Astrocyte of the spinal cord (primary cell): ENCODE measurements at regions not wholly inside any gene's neighbourhood (a gene's known extent, or its start where the extent isn't known, plus 50 kb on each side); places are given as distances from the start of the nearest gene placed in this dataset.

Experiments
- DNase-seq: peaks from one replicate; pipeline ENCODE4 v3.0.0; 2011; ENCODE audit warnings: low read depth, low spot score
- H3K4me3 ChIP-seq: 2 replicates; pipeline ENCODE4 v1.5.1; 2011; ENCODE audit warnings: low read depth, mild to moderate bottlenecking, low read length, moderate library complexity
- CTCF ChIP-seq: IDR thresholded peaks from 2 replicates; pipeline ENCODE4 v1.5.1; 2012; ENCODE audit warnings: low read depth, mild to moderate bottlenecking, low read length, inconsistent platforms
- in situ Hi-C: cut with HindIII; loops from 2 replicates; pipeline ENCODE4 v1.10.0; 2017; ENCODE audit warnings: low sequenced_read_pairs

- in situ Hi-C loops = no loop called here
- H3K4me3 ChIP-seq = no peak overlapping the region
- no peak for TF ChIP-seq CTCF
- DNase-seq = no peak
These were observed 304.6 kb downstream of the MYCN start for GRCh38 chr2:16244966-16245320.

- TF ChIP-seq CTCF = no peak
- H3K4me3 ChIP-seq = no peak overlapping the region
- DNase-seq = no peak
- in situ Hi-C loops = no loop called here
These were observed 304.0 kb downstream of the MYCN start for GRCh38 chr2:16244153-16244965.

GRCh38 chr2:16243411-16243996, 303.2 kb downstream of the MYCN start:
- no peak for DNase-seq
- in situ Hi-C loops = no loop called here
- H3K4me3 ChIP-seq = no peak overlapping the region
- TF ChIP-seq CTCF = no peak

- in situ Hi-C loops = no loop called here
- no peak for TF ChIP-seq CTCF
- DNase-seq = no peak
- no peak overlapping the region for H3K4me3 ChIP-seq
These were observed 302.6 kb downstream of the MYCN start for GRCh38 chr2:16242906-16243305.

- DNase-seq = no peak
- no peak for TF ChIP-seq CTCF
- in situ Hi-C loops = no loop called here
- H3K4me3 ChIP-seq = no peak overlapping the region
These were observed 301.1 kb downstream of the MYCN start for GRCh38 chr2:16241166-16242160.

- in situ Hi-C loops = no loop called here
- TF ChIP-seq CTCF = no peak
- DNase-seq = no peak
- no peak overlapping the region for H3K4me3 ChIP-seq
These were observed 300.1 kb downstream of the MYCN start for GRCh38 chr2:16240402-16240801.
